ENCODE measurements at regions not wholly inside any gene's neighbourhood (a gene's known extent, or its start where the extent isn't known, plus 50 kb on each side); places are given as distances from the start of the nearest gene placed in this dataset.

DNA sequence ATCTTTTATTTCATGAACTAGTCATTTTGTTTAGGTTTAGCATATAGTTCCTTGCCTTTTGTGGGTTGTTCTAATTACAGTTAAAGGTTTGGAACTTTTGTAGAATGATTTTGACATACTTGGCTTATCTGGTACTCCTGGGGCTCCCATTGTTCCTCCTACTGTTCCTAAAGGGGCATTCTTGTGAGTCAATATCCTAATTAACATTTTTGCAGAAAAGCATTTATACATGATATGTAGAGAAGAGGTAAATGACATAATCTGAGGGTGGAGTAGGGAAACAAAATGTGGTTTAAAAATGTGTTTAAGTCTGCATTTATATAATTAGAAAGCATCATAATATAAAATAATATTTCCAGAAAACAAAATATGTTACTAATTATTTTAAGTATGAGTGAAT, 529.2 kb downstream of the FAT4 start:
- no peak overlapping the region for H3K4me3 ChIP-seq
- H3K9me3 ChIP-seq: no peaks in the 10 kb centered on the region
- H3K27ac ChIP-seq: no peak overlapping the region
- TF ChIP-seq, protein P1, sequence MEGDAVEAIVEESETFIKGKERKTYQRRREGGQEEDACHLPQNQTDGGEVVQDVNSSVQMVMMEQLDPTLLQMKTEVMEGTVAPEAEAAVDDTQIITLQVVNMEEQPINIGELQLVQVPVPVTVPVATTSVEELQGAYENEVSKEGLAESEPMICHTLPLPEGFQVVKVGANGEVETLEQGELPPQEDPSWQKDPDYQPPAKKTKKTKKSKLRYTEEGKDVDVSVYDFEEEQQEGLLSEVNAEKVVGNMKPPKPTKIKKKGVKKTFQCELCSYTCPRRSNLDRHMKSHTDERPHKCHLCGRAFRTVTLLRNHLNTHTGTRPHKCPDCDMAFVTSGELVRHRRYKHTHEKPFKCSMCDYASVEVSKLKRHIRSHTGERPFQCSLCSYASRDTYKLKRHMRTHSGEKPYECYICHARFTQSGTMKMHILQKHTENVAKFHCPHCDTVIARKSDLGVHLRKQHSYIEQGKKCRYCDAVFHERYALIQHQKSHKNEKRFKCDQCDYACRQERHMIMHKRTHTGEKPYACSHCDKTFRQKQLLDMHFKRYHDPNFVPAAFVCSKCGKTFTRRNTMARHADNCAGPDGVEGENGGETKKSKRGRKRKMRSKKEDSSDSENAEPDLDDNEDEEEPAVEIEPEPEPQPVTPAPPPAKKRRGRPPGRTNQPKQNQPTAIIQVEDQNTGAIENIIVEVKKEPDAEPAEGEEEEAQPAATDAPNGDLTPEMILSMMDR (IDR thresholded peaks at IDR 0.05): no peak
- TF ChIP-seq POLR2AphosphoS5 (IDR thresholded peaks at IDR 0.05): no peak
- TF ChIP-seq EP300 (IDR thresholded peaks at IDR 0.05): no peak
- TF ChIP-seq POLR2A (IDR thresholded peaks at IDR 0.05): no peak
- H3K4me1 ChIP-seq: no peaks in the 10 kb centered on the region
- H3K36me3 ChIP-seq: no peaks in the 10 kb centered on the region
- no peak for DNase-seq (ENCODE audit: low spot score in 2 of 2)
- H3K27me3 ChIP-seq: no peaks in the 10 kb centered on the region

DNA sequence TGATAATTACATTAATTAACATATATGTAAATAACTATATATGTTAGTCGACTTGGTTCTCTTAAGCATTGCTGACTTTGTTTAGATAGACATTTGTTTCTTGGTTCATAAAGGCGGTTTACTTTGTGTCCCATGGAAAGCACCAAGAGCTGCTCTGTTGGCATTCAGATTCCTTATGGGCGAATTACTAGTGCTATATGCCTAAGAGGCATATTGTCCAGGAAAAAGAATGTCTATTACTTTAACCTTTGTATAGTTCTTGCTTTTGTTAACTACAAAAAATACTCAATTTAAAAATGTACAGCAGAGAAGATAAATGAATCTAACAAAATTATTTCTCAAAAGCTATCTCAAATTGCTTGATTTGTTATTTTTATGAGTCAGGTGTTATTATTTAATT, 532.8 kb downstream of the FAT4 start:
- no peaks in the 10 kb centered on the region for H3K27me3 ChIP-seq
- TF ChIP-seq EP300 (IDR thresholded peaks at IDR 0.05): no peak
- no peak for TF ChIP-seq POLR2AphosphoS5 (IDR thresholded peaks at IDR 0.05)
- TF ChIP-seq, protein P1 (IDR thresholded peaks at IDR 0.05): no peak
- TF ChIP-seq POLR2A (IDR thresholded peaks at IDR 0.05): no peak
- no peak for DNase-seq (ENCODE audit: low spot score in 2 of 2)
- H3K36me3 ChIP-seq: no peaks in the 10 kb centered on the region
- H3K4me3 ChIP-seq: no peak overlapping the region
- H3K27ac ChIP-seq: no peak overlapping the region
- 81% methylated on average over 3 of the region's 3 CpGs for WGBS
- H3K4me1 ChIP-seq: no peaks in the 10 kb centered on the region
- no peaks in the 10 kb centered on the region for H3K9me3 ChIP-seq

DNA sequence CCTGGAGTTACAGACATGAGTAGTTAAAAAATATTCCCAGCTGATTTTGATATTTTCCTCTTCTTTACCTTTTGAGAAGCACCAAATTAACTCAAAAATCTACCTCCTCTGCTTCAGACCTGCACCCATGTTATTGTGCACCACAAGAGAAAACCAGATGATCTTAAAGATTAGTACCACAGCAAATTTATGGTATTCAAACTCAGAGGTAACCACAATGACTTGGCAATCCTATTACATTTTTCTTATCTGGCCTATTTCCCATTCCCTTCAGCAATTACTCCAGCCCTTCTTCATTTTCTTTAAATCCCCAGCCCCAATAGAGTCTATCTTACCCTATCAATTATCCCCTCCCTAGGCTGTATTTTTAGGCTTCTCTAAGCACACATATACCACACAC, 535.1 kb downstream of the FAT4 start:
- Histone ChIP-seq H3K4me3 (no peak overlapping the region), H3K9me3 (no peaks in the 10 kb centered on the region), H3K27me3 (no peaks in the 10 kb centered on the region), H3K4me1 (no peaks in the 10 kb centered on the region), H3K27ac (no peak overlapping the region), H3K36me3 (no peaks in the 10 kb centered on the region)
- no peak for TF ChIP-seq POLR2A (IDR thresholded peaks at IDR 0.05)
- TF ChIP-seq POLR2AphosphoS5 (IDR thresholded peaks at IDR 0.05): no peak
- no peak for TF ChIP-seq EP300 (IDR thresholded peaks at IDR 0.05)
- TF ChIP-seq, protein P1 (IDR thresholded peaks at IDR 0.05): no peak
- no peak for DNase-seq (ENCODE audit: low spot score in 2 of 2)

DNA sequence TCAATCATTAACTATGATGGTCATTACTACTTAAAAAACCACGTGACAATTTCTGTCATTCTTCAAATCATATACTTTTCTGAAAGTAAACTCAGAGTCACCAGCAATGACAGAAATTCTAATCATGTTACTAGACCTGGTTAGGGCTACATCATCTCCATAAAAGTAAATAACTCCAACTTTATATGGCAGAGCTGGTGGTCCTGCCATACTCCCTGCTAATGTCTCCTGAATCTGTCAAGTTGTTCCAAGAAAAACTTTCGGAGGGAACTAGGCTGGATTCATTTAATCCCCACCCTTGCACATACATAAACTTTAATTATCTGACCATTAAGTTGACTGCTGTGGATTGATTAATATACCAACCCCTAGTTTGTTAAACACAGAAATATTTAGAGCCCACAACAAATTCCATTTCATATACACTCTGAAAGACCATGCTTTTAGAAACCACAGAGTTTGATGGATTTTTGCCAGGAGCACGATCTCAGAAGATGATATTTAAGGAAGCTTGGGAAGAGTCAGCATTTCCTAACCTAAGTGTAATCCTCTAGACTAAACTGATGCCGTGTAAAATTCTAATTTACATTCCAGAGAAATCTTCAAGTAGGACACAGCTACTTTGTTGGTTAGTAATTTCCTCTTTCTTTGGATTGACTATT, 577.0 kb downstream of the FAT4 start:
- no peak overlapping the region for H3K4me3 ChIP-seq
- H3K27me3 ChIP-seq: no peaks in the 10 kb centered on the region
- H3K9me3 ChIP-seq: no peaks in the 10 kb centered on the region
- 53% methylated on average over 4 of the region's 4 CpGs for WGBS
- H3K27ac ChIP-seq: no peak overlapping the region
- no peaks in the 10 kb centered on the region for H3K36me3 ChIP-seq
- TF ChIP-seq, protein P1 (IDR thresholded peaks at IDR 0.05): no peak
- no peak for TF ChIP-seq POLR2A (IDR thresholded peaks at IDR 0.05)
- no peak for TF ChIP-seq EP300 (IDR thresholded peaks at IDR 0.05)
- TF ChIP-seq POLR2AphosphoS5 (IDR thresholded peaks at IDR 0.05): no peak
- no peak for DNase-seq (ENCODE audit: low spot score in 2 of 2)
- no peaks in the 10 kb centered on the region for H3K4me1 ChIP-seq

DNA sequence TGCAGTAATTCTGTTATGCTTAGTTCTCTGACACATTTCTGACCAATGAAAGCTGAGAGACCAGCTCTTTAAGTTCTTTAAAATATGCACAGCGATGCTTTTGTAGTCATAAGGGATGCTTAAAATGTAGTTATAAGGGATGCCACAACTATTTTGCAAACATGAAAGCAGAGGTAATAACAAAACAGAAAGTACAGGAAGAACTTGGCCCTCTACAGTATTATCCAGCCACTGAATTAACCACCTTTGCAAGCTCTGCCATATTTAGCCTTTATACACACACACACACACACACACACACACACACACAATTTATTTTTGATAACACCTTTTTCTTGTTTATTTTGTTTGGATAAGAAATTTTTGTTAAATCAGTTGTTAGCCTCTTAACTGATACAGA, 590.0 kb downstream of the FAT4 start:
- H3K27me3 ChIP-seq: no peaks in the 10 kb centered on the region
- no peak for DNase-seq (ENCODE audit: low spot score in 2 of 2)
- H3K36me3 ChIP-seq: no peaks in the 10 kb centered on the region
- H3K27ac ChIP-seq: no peak overlapping the region
- 88% methylated on average over 1 of the region's 1 CpG for WGBS
- no peak overlapping the region for H3K4me3 ChIP-seq
- TF ChIP-seq POLR2A (IDR thresholded peaks at IDR 0.05) (no peak), EP300 (IDR thresholded peaks at IDR 0.05) (no peak), POLR2AphosphoS5 (IDR thresholded peaks at IDR 0.05) (no peak)
- TF ChIP-seq, protein P1 (IDR thresholded peaks at IDR 0.05): no peak
- no peaks in the 10 kb centered on the region for H3K4me1 ChIP-seq
- H3K9me3 ChIP-seq: no peaks in the 10 kb centered on the region

Data from suprapubic skin (tissue), 4 donors.